Mesendoderm (in vitro differentiated cells): ENCODE measurements at regions not wholly inside any gene's neighbourhood (a gene's known extent, or its start where the extent isn't known, plus 50 kb on each side); places are given as distances from the start of the nearest gene placed in this dataset.
"Not testable (repeated sequence)": the region's sequence is repeated elsewhere in the genome, so short reads cannot be mapped to it uniquely, and the experiment has no call there.

Experiments used
- DNase-seq: peaks from one replicate; pipeline ENCODE4 v3.0.0; 2013
- H2AK5ac ChIP-seq: 2 replicates; pipeline ENCODE4 v1.6.1; 2013; ENCODE audit warnings: low read length, inconsistent platforms
- H2BK120ac ChIP-seq: 2 replicates; pipeline ENCODE4 v1.6.1; 2013; ENCODE audit warnings: low read depth, mild to moderate bottlenecking, low read length, moderate library complexity, mixed read lengths
- H2BK15ac ChIP-seq: replicated peaks from 2 replicates; pipeline ENCODE4 v1.6.1; 2013; ENCODE audit warnings: low read depth, mild to moderate bottlenecking, moderate library complexity
- H2BK5ac ChIP-seq: 2 replicates; pipeline ENCODE4 v1.6.1; 2013; ENCODE audit warnings: low read length, inconsistent platforms
- H3K18ac ChIP-seq: 2 replicates; pipeline ENCODE4 v1.6.1; 2013; ENCODE audit warnings: mild to moderate bottlenecking, low read length, mixed read lengths
- H3K23ac ChIP-seq: one replicate; pipeline ENCODE4 v1.6.1; 2013; ENCODE audit warnings: low read length
- H3K27ac ChIP-seq: 2 replicates; pipeline ENCODE4 v1.5.1; 2013; ENCODE audit warnings: low read depth, mild to moderate bottlenecking, inconsistent platforms, low read length, moderate library complexity
- H3K27me3 ChIP-seq: 2 replicates; pipeline ENCODE4 v1.6.1; 2013; ENCODE audit warnings: low read length, control low read depth, mild to moderate bottlenecking, inconsistent platforms; ENCODE audit not compliant: insufficient read depth, poor library complexity
- H3K36me3 ChIP-seq: 2 replicates; pipeline ENCODE4 v1.6.1; 2013; ENCODE audit warnings: low read length, inconsistent platforms; ENCODE audit not compliant: control insufficient read depth, insufficient read depth
- H3K4ac ChIP-seq: one replicate; pipeline ENCODE4 v1.6.1; 2013; ENCODE audit warnings: low read depth, mild to moderate bottlenecking, low read length, moderate library complexity
- H3K4me1 ChIP-seq: 2 replicates; pipeline ENCODE4 v1.6.1; 2013; ENCODE audit warnings: low read depth, low read length, inconsistent platforms; ENCODE audit not compliant: control insufficient read depth
- H3K4me2 ChIP-seq: 2 replicates; pipeline ENCODE4 v1.6.1; 2013; ENCODE audit warnings: low read length
- H3K4me3 ChIP-seq: 2 replicates; pipeline ENCODE4 v1.5.1; 2013; ENCODE audit warnings: mild to moderate bottlenecking, low read length
- H3K56ac ChIP-seq: one replicate; pipeline ENCODE4 v1.6.1; 2013; ENCODE audit warnings: low read length
- H3K79me1 ChIP-seq: 2 replicates; pipeline ENCODE4 v1.6.1; 2013; ENCODE audit warnings: low read length, inconsistent platforms
- H3K79me2 ChIP-seq: 2 replicates; pipeline ENCODE4 v1.6.1; 2013; ENCODE audit warnings: mild to moderate bottlenecking, low read length; ENCODE audit not compliant: control insufficient read depth, insufficient read depth
- H3K9ac ChIP-seq: 2 replicates; pipeline ENCODE4 v1.6.1; 2013; ENCODE audit warnings: low read length, inconsistent platforms
- H4K5ac ChIP-seq: one replicate; pipeline ENCODE4 v1.6.1; 2013; ENCODE audit warnings: low read length
- H4K8ac ChIP-seq: one replicate; pipeline ENCODE4 v1.6.1; 2013; ENCODE audit warnings: low read depth, mild to moderate bottlenecking, control low read depth, low read length, moderate library complexity
- WGBS: extraction: QIAGEN DNeasy Blood & Tissue Kit; methylation state at CpG from one replicate; pipeline ENCODE4 v1.1.7; 2013; ENCODE audit warnings: low lambda C conversion rate, missing lambda C conversion rate; ENCODE audit not compliant: insufficient coverage; ENCODE audit errors: extremely low coverage; 5-methylcytosine and 5-hydroxymethylcytosine counted together

- not testable (repeated sequence) for H2BK15ac ChIP-seq, H3K79me1 ChIP-seq, H4K5ac ChIP-seq, H3K27me3 ChIP-seq, H2BK120ac ChIP-seq, H3K23ac ChIP-seq, H3K27ac ChIP-seq, H3K79me2 ChIP-seq, H3K18ac ChIP-seq, H3K56ac ChIP-seq, DNase-seq, H3K9ac ChIP-seq, H3K4me2 ChIP-seq, H3K4me1 ChIP-seq, H2BK5ac ChIP-seq, H3K4me3 ChIP-seq, H4K8ac ChIP-seq, H2AK5ac ChIP-seq, H3K4ac ChIP-seq, H3K36me3 ChIP-seq
- WGBS = no CpG with 5 or more reads among the region's 11 CpGs
These were observed 900.5 kb downstream of the TUBA3C start for GRCh38 chr13:18280904-18281828.

GRCh38 chr13:18279971-18280370 lies 901.7 kb downstream of the TUBA3C start:
- not testable (repeated sequence) for H3K27me3 ChIP-seq, H2BK120ac ChIP-seq, DNase-seq, H2AK5ac ChIP-seq, H3K27ac ChIP-seq, H2BK5ac ChIP-seq, H4K5ac ChIP-seq, H3K79me1 ChIP-seq, H3K56ac ChIP-seq, H4K8ac ChIP-seq, H3K4me1 ChIP-seq, H3K4me3 ChIP-seq, H3K4me2 ChIP-seq, H3K4ac ChIP-seq, H2BK15ac ChIP-seq, H3K36me3 ChIP-seq, H3K79me2 ChIP-seq, H3K9ac ChIP-seq, H3K23ac ChIP-seq, H3K18ac ChIP-seq
- WGBS = no CpG with 5 or more reads among the region's 4 CpGs

GRCh38 chr13:18277372-18277771 lies 904.3 kb downstream of the TUBA3C start:
- H3K27me3 ChIP-seq, H3K4me2 ChIP-seq, H3K79me2 ChIP-seq, H3K4ac ChIP-seq, H3K56ac ChIP-seq, H3K4me1 ChIP-seq, H3K18ac ChIP-seq, H3K36me3 ChIP-seq, H3K23ac ChIP-seq, H2AK5ac ChIP-seq, H4K8ac ChIP-seq, H2BK120ac ChIP-seq, H3K9ac ChIP-seq, H2BK5ac ChIP-seq, H3K4me3 ChIP-seq, H2BK15ac ChIP-seq, DNase-seq, H3K79me1 ChIP-seq, H3K27ac ChIP-seq, H4K5ac ChIP-seq: not testable (repeated sequence)
- no CpG with 5 or more reads among the region's 12 CpGs for WGBS

- not testable (repeated sequence) for H3K4me3 ChIP-seq, H3K4me2 ChIP-seq, H3K79me2 ChIP-seq, H3K27ac ChIP-seq, H4K5ac ChIP-seq, H4K8ac ChIP-seq, DNase-seq, H3K36me3 ChIP-seq, H3K27me3 ChIP-seq, H2AK5ac ChIP-seq, H2BK5ac ChIP-seq, H2BK15ac ChIP-seq, H3K9ac ChIP-seq, H3K56ac ChIP-seq, H3K18ac ChIP-seq, H3K4ac ChIP-seq, H3K4me1 ChIP-seq, H3K79me1 ChIP-seq, H2BK120ac ChIP-seq, H3K23ac ChIP-seq
- no CpG with 5 or more reads among the region's 6 CpGs for WGBS
These were observed 905.3 kb downstream of the TUBA3C start for GRCh38 chr13:18276280-18276679.

GRCh38 chr13:18273785-18274514 lies 907.7 kb downstream of the TUBA3C start:
- H2BK5ac ChIP-seq, H2BK120ac ChIP-seq, H4K5ac ChIP-seq, H3K56ac ChIP-seq, H3K4me2 ChIP-seq, H3K4me1 ChIP-seq, H3K23ac ChIP-seq, H3K79me1 ChIP-seq, H3K27me3 ChIP-seq, H3K9ac ChIP-seq, H3K36me3 ChIP-seq, H2AK5ac ChIP-seq, H3K4me3 ChIP-seq, H3K18ac ChIP-seq, H3K79me2 ChIP-seq, H4K8ac ChIP-seq, H2BK15ac ChIP-seq, H3K4ac ChIP-seq, H3K27ac ChIP-seq, DNase-seq: not testable (repeated sequence)
- no CpG with 5 or more reads among the region's 14 CpGs for WGBS
